HCT116 (cell line): ENCODE measurements at regions not wholly inside any gene's neighbourhood (a gene's known extent, or its start where the extent isn't known, plus 50 kb on each side); places are given as distances from the start of the nearest gene placed in this dataset.

Experiments
- ATAC-seq: fragments of 200-7000 bp; cut with Tn5 transposase; 2 replicates; pipeline ENCODE4 v1.9.1; 2020; ENCODE audit warnings: mild to moderate bottlenecking, moderate library complexity
- BruUV-seq: library from RNA; stranded (reverse); fragments of 400-500 nt; replicated peaks from 2 replicates; lab custom pipeline; 2021; lab: Mats Ljungman, UMichigan
- CTCF ChIA-PET: fragments of 300-600 bp; sonication (Branson Sonifier 250); formaldehyde crosslinking; loops from one replicate; lab custom pipeline; 2021; ENCODE audit warnings: antibody characterized with exemption; lab: Charles Lee
- POLR2A ChIA-PET: fragments of 300-600, 350-600 bp; sonication (Branson Sonifier 250); formaldehyde crosslinking; loops from one replicate; lab custom pipeline; 2021; ENCODE audit warnings: antibody characterized with exemption; lab: Charles Lee
- RAD21 ChIA-PET, 2 experiments: fragments of 300-600 bp; sonication (Branson Sonifier 250); formaldehyde crosslinking; loops; one replicate each; lab custom pipeline; 2023; ENCODE audit warnings: low total read pairs in 2 of 2; ENCODE audit not compliant: uncharacterized antibody in 2 of 2, unreplicated experiment in 2 of 2, low non-redundant PET in 1 of 2; lab: Charles Lee
- DNase-seq: peaks from one replicate; pipeline ENCODE4 v3.0.0-alpha.2; 2010; ENCODE audit warnings: low read depth, low spot score
- H2AFZ ChIP-seq: fragments of 200-600 bp; shearing (Covaris generic), sonication (generic); 2 replicates; pipeline ENCODE4 v1.6.1; 2017; ENCODE audit warnings: low read depth, mixed run types, mixed read lengths, antibody characterized with exemption, low read length; ENCODE audit not compliant: poor library complexity, severe bottlenecking
- H3K27ac ChIP-seq: 2 replicates; pipeline ENCODE4 v1.5.1; 2012; ENCODE audit warnings: low read depth, low read length
- H3K27me3 ChIP-seq: fragments of 200-600 bp; sonication (generic); 2 replicates; pipeline ENCODE4 v1.6.1; 2016; ENCODE audit warnings: mixed run types, low read length, mixed read lengths; ENCODE audit not compliant: insufficient read depth
- H3K36me3 ChIP-seq, 2 experiments: fragments of 200-500 bp in 1 of 2; fragments of 200-600 bp in 1 of 2; sonication (Bioruptor generic) in 1 of 2; sonication (generic) in 1 of 2; 2 replicates each; pipeline versions ENCODE4 v1.5.1 to v1.6.1; 2014 to 2016; ENCODE audit warnings: low read length in 2 of 2, inconsistent platforms in 1 of 2, mixed read lengths in 1 of 2, mixed run types in 1 of 2; ENCODE audit not compliant: insufficient read depth in 2 of 2, control insufficient read depth in 1 of 2
- H3K4me1 ChIP-seq, 2 experiments: fragments of 200-600 bp in 1 of 2; sonication (generic) in 1 of 2; 2 replicates each; pipeline versions ENCODE4 v1.5.1 to v1.6.1; 2012 to 2017; ENCODE audit warnings: low read length in 2 of 2, inconsistent platforms in 1 of 2, mild to moderate bottlenecking in 1 of 2, mixed read lengths in 1 of 2, mixed run types in 1 of 2, moderate library complexity in 1 of 2; ENCODE audit not compliant: insufficient read depth in 2 of 2, control insufficient read depth in 1 of 2
- H3K4me2 ChIP-seq: fragments of 200-600 bp; sonication (generic); 2 replicates; pipeline ENCODE4 v1.6.1; 2017; ENCODE audit warnings: mixed run types, low read length, mixed read lengths
- H3K4me3 ChIP-seq, 2 experiments: fragments of 200-600 bp in 1 of 2; sonication (generic) in 1 of 2; replicated peaks in 1 of 2; 2 replicates each; pipeline ENCODE4 v1.5.1; 2011 to 2016; ENCODE audit warnings: low read length in 2 of 2, control low read depth in 1 of 2, low read depth in 1 of 2, mild to moderate bottlenecking in 1 of 2, mixed read lengths in 1 of 2, mixed run types in 1 of 2
- H3K79me2 ChIP-seq: fragments of 200-600 bp; sonication (generic); 2 replicates; pipeline ENCODE4 v1.6.1; 2017; ENCODE audit warnings: mild to moderate bottlenecking, mixed run types, low read length, moderate library complexity, mixed read lengths; ENCODE audit not compliant: insufficient read depth
- H3K9ac ChIP-seq: fragments of 200-600 bp; sonication (generic); 2 replicates; pipeline ENCODE4 v1.6.1; 2016; ENCODE audit warnings: low read length, mixed read lengths
- H3K9me2 ChIP-seq: fragments of 200-600 bp; sonication (generic), shearing (Covaris generic); 2 replicates; pipeline ENCODE4 v1.6.1; 2017; ENCODE audit warnings: mixed run types, mild to moderate bottlenecking, moderate library complexity; ENCODE audit not compliant: insufficient read depth
- H3K9me3 ChIP-seq, 2 experiments: fragments of 200-500 bp in 1 of 2; fragments of 200-600 bp in 1 of 2; sonication (Bioruptor generic) in 1 of 2; sonication (generic) in 1 of 2; 2 replicates each; pipeline ENCODE4 v1.6.1; 2014 to 2017; ENCODE audit warnings: low read length in 2 of 2, mixed read lengths in 2 of 2, inconsistent platforms in 1 of 2, low read depth in 1 of 2, mild to moderate bottlenecking in 1 of 2, mixed run types in 1 of 2, moderate library complexity in 1 of 2; ENCODE audit not compliant: control insufficient read depth in 1 of 2, insufficient read depth in 1 of 2
- H4K20me1 ChIP-seq: fragments of 200-600 bp; sonication (generic), shearing (Covaris generic); 2 replicates; pipeline ENCODE4 v1.6.1; 2017; ENCODE audit warnings: mixed run types, mild to moderate bottlenecking, moderate library complexity; ENCODE audit not compliant: insufficient read depth
- CBX3 ChIP-seq: IDR thresholded peaks from 2 replicates; pipeline ENCODE4 v1.6.1; 2012; ENCODE audit warnings: low read depth
- EGR1 ChIP-seq: IDR thresholded peaks from 2 replicates; pipeline ENCODE4 v1.6.1; 2012; ENCODE audit warnings: low read depth
- ELF1 ChIP-seq: IDR thresholded peaks from 2 replicates; pipeline ENCODE4 v1.6.1; 2012; ENCODE audit warnings: low read depth, borderline replicate concordance
- EZH2 ChIP-seq: fragments of 200-600 bp; sonication (generic); IDR thresholded peaks from 2 replicates; pipeline ENCODE4 v1.6.1; 2017; ENCODE audit warnings: antibody characterized with exemption, mixed run types
- EZH2phosphoT487 ChIP-seq: fragments of 200-600 bp; IDR thresholded peaks from 2 replicates; pipeline ENCODE4 v1.6.1; 2018; ENCODE audit warnings: antibody characterized with exemption, borderline replicate concordance
- POLR2A ChIP-seq: IDR thresholded peaks from 2 replicates; pipeline ENCODE4 v1.7.0; 2011; ENCODE audit warnings: borderline replicate concordance; ENCODE audit not compliant: insufficient read depth, insufficient read length; ENCODE audit errors: extremely low read depth
- POLR2AphosphoS5 ChIP-seq: IDR thresholded peaks from 2 replicates; pipeline ENCODE4 v1.6.1; 2011; ENCODE audit warnings: mild to moderate bottlenecking, low read depth, low read length, moderate library complexity
- RAD21 ChIP-seq: IDR thresholded peaks from 2 replicates; pipeline ENCODE4 v1.6.1; 2012; ENCODE audit warnings: low read depth, mild to moderate bottlenecking
- SIN3A ChIP-seq: IDR thresholded peaks from 2 replicates; pipeline ENCODE4 v1.6.1; 2012; ENCODE audit warnings: low read depth
- SP1 ChIP-seq: IDR thresholded peaks from 2 replicates; pipeline ENCODE4 v1.6.1; 2012; ENCODE audit warnings: low read depth
- SRF ChIP-seq: IDR thresholded peaks from 2 replicates; pipeline ENCODE4 v1.6.1; 2012; ENCODE audit warnings: low read depth
- YY1 ChIP-seq: IDR thresholded peaks from 2 replicates; pipeline ENCODE4 v1.6.1; 2011; ENCODE audit warnings: low read length, low read depth, moderate library complexity, mild to moderate bottlenecking; ENCODE audit not compliant: insufficient replicate concordance; ENCODE audit errors: extremely low read depth
- intact Hi-C: fragments of 100-400 bp; cut with micrococcal nuclease; formaldehyde crosslinking; loops from 2 replicates; pipeline ENCODE4 v1.10.0; 2022

GRCh38 chr22:27671413-27671935 is 130.1 kb downstream of the MN1 start:
- Histone ChIP-seq H3K9ac (peak overlapping the region; percentile 64), H3K27ac (peak overlapping the region; percentile 64), H3K9me3 (peaks cover 0 to 2% of the 10 kb centered on the region in 2 experiments; a peak in 1 of 4 replicates), H3K79me2 (no peaks in the 10 kb centered on the region), H3K9me2 (no peaks in the 10 kb centered on the region), H3K4me3 (no peak overlapping the region), H3K4me2 (peak overlapping the region; percentile 64), H3K4me1 (peaks cover 27 to 35% of the 10 kb centered on the region in 2 experiments), H3K36me3 (no peaks in the 10 kb centered on the region), H4K20me1 (no peaks in the 10 kb centered on the region), H2AFZ (no peak overlapping the region), H3K27me3 (no peaks in the 10 kb centered on the region)
- no peak for ATAC-seq
- no peak for DNase-seq
- ChIA-PET POLR2A (interaction anchor here (2.6 kb wide), 1 partner anchor 10 kb away, joined by 10 read pairs; no protein-coding TSS in a partner anchor), CTCF (interaction anchor here (1.5 kb wide), 1 partner anchor 9 kb away, joined by 6 read pairs; no protein-coding TSS in a partner anchor), RAD21 (no interaction called here)
- no TSS peak for BruUV-seq
- TF ChIP-seq RAD21: no peak
- TF ChIP-seq YY1: no peak
- no peak for TF ChIP-seq EZH2
- TF ChIP-seq EZH2phosphoT487: no peak
- TF ChIP-seq SIN3A: no peak
- no peak for TF ChIP-seq ELF1
- no peak for TF ChIP-seq SRF
- TF ChIP-seq CBX3: no peak
- TF ChIP-seq EGR1: no peak
- TF ChIP-seq SP1: no peak
- TF ChIP-seq POLR2A: no peak
- no peak for TF ChIP-seq POLR2AphosphoS5
- intact Hi-C loops: loop anchor here (5.0 kb wide), 1 partner anchor 264 kb away; no protein-coding TSS in a partner anchor
